C4-2B (cell line): ENCODE measurements at regions not wholly inside any gene's neighbourhood (a gene's known extent, or its start where the extent isn't known, plus 50 kb on each side); places are given as distances from the start of the nearest gene placed in this dataset.
A peak's percentile ranks its signal among the peaks of the same experiment; 100 is the strongest.

Source experiments
- H3K27ac ChIP-seq: fragments of 450-650 bp; 2 replicates; pipeline ENCODE4 v1.5.1; 2017
- ZFX ChIP-seq: fragments of 450-650 bp; IDR thresholded peaks from 2 replicates; pipeline ENCODE4 v1.6.1; 2017
- TF ChIP-seq, protein P1 (sequence below): fragments of 450-650 bp; conservative IDR thresholded peaks from 2 replicates; pipeline ENCODE4 v1.5.1; 2017; ENCODE audit warnings: mild to moderate bottlenecking

GRCh38 chr4:3343358-3343757, 50.5 kb downstream of the RGS12 start:
- TF ChIP-seq, protein P1, sequence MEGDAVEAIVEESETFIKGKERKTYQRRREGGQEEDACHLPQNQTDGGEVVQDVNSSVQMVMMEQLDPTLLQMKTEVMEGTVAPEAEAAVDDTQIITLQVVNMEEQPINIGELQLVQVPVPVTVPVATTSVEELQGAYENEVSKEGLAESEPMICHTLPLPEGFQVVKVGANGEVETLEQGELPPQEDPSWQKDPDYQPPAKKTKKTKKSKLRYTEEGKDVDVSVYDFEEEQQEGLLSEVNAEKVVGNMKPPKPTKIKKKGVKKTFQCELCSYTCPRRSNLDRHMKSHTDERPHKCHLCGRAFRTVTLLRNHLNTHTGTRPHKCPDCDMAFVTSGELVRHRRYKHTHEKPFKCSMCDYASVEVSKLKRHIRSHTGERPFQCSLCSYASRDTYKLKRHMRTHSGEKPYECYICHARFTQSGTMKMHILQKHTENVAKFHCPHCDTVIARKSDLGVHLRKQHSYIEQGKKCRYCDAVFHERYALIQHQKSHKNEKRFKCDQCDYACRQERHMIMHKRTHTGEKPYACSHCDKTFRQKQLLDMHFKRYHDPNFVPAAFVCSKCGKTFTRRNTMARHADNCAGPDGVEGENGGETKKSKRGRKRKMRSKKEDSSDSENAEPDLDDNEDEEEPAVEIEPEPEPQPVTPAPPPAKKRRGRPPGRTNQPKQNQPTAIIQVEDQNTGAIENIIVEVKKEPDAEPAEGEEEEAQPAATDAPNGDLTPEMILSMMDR = no peak
- no peak for TF ChIP-seq ZFX
- H3K27ac ChIP-seq = no peak overlapping the region

DNA sequence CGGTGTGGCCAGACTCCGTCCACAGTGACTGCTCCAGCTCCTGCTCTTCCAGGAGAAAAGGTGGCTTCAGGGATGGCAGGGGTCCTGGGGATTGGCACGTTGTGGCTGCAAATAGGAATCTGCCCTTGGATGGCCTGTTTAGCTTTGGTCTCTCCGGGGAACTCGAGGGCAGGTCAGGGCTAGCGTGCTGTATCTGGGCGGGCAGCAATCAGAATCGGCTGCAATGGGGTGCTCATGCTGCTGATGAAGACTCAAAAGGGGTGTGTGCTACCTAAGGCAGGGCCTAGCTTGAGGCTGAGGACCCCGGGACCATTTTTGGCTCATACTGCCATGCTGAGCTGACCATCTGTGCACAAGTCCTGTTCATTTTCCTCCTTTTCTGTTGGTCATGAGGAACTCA, 51.3 kb downstream of the RGS12 start:
- TF ChIP-seq ZFX = no peak
- TF ChIP-seq, protein P1 = no peak
- H3K27ac ChIP-seq = no peak overlapping the region

DNA sequence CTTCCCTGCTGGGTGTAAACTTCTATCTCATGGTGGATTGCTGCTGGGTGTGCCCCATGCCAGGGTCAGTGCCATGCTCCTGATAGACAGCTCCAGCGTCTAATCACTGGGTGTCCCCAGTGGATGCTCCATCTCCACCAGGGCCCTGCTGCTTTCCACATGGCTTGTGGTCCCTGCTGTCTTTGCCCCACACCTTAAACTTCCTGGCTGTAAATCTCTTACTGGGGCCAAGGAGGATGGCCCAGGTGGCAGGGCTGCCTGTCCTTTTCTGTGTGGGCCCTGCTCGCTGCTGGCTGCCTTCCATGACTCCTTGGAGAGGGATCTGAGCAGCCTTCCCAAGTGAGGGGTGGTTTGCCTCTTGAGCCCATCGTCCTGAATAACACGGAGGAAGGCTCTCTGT, 51.8 kb downstream of the RGS12 start:
- TF ChIP-seq ZFX = no peak
- TF ChIP-seq, protein P1 = no peak
- H3K27ac ChIP-seq = no peak overlapping the region

- H3K27ac ChIP-seq = no peak overlapping the region
- TF ChIP-seq, protein P1 = no peak
- TF ChIP-seq ZFX = no peak
Observed at GRCh38 chr4:3345384-3345783, 52.6 kb downstream of the RGS12 start.

DNA sequence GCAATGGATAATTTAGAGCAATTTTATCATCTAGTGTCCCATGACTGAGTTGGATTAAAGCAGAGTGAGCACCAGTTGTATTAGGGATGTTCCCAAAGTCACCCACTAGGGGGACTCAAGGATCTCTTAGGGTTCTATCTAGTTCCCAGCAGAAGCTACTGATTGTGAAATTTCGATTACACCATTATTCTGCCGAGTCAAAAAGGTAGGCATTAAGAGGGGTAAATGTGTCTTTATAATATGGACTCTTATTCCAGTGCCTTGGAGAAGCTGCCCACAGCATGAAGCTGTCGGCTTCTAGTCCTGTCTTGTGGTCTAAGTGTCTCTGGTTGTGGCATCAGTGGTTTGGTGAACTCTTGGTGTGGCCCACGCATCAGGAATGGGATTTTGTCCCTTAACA, 53.3 kb downstream of the RGS12 start:
- TF ChIP-seq, protein P1 = peak; percentile 87
- TF ChIP-seq ZFX = no peak
- no peak overlapping the region for H3K27ac ChIP-seq

GRCh38 chr4:3347871-3348270, 55.0 kb downstream of the RGS12 start:
- H3K27ac ChIP-seq = no peak overlapping the region
- TF ChIP-seq ZFX = no peak
- TF ChIP-seq, protein P1 = no peak

DNA sequence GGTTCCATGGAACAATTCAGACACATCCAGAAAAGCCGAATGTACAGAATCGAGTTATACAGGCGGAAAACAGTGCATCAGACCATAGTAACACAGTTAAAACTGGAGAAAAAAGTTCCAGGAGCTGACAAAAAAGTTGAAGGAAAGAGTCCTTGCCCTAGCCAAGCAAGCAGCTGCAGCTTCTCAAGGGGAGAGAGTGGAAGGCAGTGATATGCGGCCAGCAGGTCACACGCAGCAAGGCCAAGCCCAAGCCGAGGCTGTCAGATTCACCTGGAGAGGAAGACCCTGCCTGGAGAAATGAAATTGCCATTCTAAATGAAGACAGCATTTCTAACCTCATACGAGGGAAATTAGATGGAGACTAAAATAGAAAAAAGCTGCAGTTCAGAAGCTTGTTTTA, 55.8 kb downstream of the RGS12 start:
- TF ChIP-seq ZFX = no peak
- TF ChIP-seq, protein P1 = no peak
- H3K27ac ChIP-seq = no peak overlapping the region
